KMS-11 (cell line): ENCODE measurements at regions not wholly inside any gene's neighbourhood (a gene's known extent, or its start where the extent isn't known, plus 50 kb on each side); places are given as distances from the start of the nearest gene placed in this dataset.

ENCODE experiments used
- H2AFZ ChIP-seq: fragments of 200-600 bp; sonication (generic); 2 replicates; pipeline ENCODE4 v1.6.1; 2016; ENCODE audit warnings: antibody characterized with exemption, mixed run types, low read depth
- H3K27ac ChIP-seq: fragments of 200-600 bp; sonication (generic); 2 replicates; pipeline ENCODE4 v1.6.1; 2016; ENCODE audit warnings: mild to moderate bottlenecking, mixed run types
- H3K27me3 ChIP-seq: fragments of 200-600 bp; sonication (generic); 2 replicates; pipeline ENCODE4 v1.6.1; 2017; ENCODE audit warnings: mild to moderate bottlenecking, low read depth, mixed run types, moderate library complexity; ENCODE audit not compliant: insufficient read depth
- H3K36me3 ChIP-seq: fragments of 200-600 bp; sonication (generic); 2 replicates; pipeline ENCODE4 v1.6.1; 2017; ENCODE audit warnings: mild to moderate bottlenecking, mixed run types; ENCODE audit not compliant: insufficient read depth
- H3K4me1 ChIP-seq: fragments of 200-600 bp; sonication (generic); 2 replicates; pipeline ENCODE4 v1.6.1; 2016; ENCODE audit warnings: mild to moderate bottlenecking, low read depth, mixed run types; ENCODE audit not compliant: poor library complexity, severe bottlenecking
- H3K4me2 ChIP-seq: fragments of 200-600 bp; sonication (generic); 2 replicates; pipeline ENCODE4 v1.7.0; 2016; ENCODE audit warnings: mild to moderate bottlenecking, mixed run types
- H3K4me3 ChIP-seq: fragments of 200-600 bp; sonication (generic); IDR thresholded peaks from 2 replicates; pipeline ENCODE4 v1.6.1; 2017; ENCODE audit warnings: low read depth, low read length, mixed read lengths; ENCODE audit not compliant: insufficient read depth
- H3K79me2 ChIP-seq: fragments of 200-600 bp; sonication (generic); 2 replicates; pipeline ENCODE4 v1.6.1; 2016; ENCODE audit warnings: low read depth, mixed run types; ENCODE audit not compliant: insufficient read depth
- H3K9ac ChIP-seq: fragments of 200-600 bp; sonication (generic); 2 replicates; pipeline ENCODE4 v1.6.1; 2016; ENCODE audit warnings: mild to moderate bottlenecking, mixed run types
- H4K20me1 ChIP-seq: fragments of 200-600 bp; sonication (generic); 2 replicates; pipeline ENCODE4 v1.6.1; 2016; ENCODE audit warnings: mild to moderate bottlenecking, mixed run types; ENCODE audit not compliant: insufficient read depth
- TF ChIP-seq, protein P1 (sequence below): fragments of 200-600 bp; sonication (generic); conservative IDR thresholded peaks from 2 replicates; pipeline ENCODE4 v1.6.1; 2017; ENCODE audit warnings: low read depth, mild to moderate bottlenecking, antibody characterized with exemption, low read length, moderate library complexity, mixed read lengths

DNA sequence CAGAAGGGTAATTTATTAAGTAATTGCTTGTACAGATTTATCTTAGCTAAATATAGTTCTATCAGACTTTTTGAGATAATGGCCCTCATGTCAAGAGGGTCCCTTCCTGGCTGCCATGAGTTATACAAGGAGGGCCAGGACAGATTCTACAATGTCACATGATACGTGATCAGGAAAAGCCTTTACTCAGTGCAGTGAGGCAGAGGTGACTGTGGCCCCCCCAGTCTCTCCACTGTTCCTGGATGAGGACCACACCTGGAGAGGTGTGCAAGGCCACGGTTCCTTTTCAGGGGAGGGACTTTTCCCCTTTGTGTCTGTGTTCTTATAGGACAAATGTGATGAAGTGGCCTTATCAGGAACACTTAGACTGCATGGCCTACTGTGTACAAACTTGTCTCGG lies 54.3 kb upstream of the LRCH1 start:
- no peaks in the 10 kb centered on the region for H4K20me1 ChIP-seq

GRCh38 chr13:46496086-46496485 lies 56.9 kb upstream of the LRCH1 start:
- Histone ChIP-seq H3K27me3 (no peaks in the 10 kb centered on the region), H3K4me2 (no peak overlapping the region), H2AFZ (no peak overlapping the region), H3K27ac (no peak overlapping the region), H3K79me2 (no peaks in the 10 kb centered on the region), H3K4me3 (no peak overlapping the region), H3K4me1 (no peaks in the 10 kb centered on the region), H4K20me1 (no peaks in the 10 kb centered on the region), H3K9ac (no peak overlapping the region), H3K36me3 (no peaks in the 10 kb centered on the region)
- TF ChIP-seq, protein P1, sequence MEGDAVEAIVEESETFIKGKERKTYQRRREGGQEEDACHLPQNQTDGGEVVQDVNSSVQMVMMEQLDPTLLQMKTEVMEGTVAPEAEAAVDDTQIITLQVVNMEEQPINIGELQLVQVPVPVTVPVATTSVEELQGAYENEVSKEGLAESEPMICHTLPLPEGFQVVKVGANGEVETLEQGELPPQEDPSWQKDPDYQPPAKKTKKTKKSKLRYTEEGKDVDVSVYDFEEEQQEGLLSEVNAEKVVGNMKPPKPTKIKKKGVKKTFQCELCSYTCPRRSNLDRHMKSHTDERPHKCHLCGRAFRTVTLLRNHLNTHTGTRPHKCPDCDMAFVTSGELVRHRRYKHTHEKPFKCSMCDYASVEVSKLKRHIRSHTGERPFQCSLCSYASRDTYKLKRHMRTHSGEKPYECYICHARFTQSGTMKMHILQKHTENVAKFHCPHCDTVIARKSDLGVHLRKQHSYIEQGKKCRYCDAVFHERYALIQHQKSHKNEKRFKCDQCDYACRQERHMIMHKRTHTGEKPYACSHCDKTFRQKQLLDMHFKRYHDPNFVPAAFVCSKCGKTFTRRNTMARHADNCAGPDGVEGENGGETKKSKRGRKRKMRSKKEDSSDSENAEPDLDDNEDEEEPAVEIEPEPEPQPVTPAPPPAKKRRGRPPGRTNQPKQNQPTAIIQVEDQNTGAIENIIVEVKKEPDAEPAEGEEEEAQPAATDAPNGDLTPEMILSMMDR = no peak

More for the DNA sequence above, 54.3 kb upstream of the LRCH1 start:
- Histone ChIP-seq H3K27me3 (no peaks in the 10 kb centered on the region), H3K27ac (no peak overlapping the region), H3K36me3 (no peaks in the 10 kb centered on the region), H2AFZ (no peak overlapping the region), H3K4me1 (no peaks in the 10 kb centered on the region), H3K79me2 (no peaks in the 10 kb centered on the region), H3K4me3 (no peak overlapping the region), H3K9ac (no peak overlapping the region), H3K4me2 (no peak overlapping the region)
- TF ChIP-seq, protein P1 = no peak

DNA sequence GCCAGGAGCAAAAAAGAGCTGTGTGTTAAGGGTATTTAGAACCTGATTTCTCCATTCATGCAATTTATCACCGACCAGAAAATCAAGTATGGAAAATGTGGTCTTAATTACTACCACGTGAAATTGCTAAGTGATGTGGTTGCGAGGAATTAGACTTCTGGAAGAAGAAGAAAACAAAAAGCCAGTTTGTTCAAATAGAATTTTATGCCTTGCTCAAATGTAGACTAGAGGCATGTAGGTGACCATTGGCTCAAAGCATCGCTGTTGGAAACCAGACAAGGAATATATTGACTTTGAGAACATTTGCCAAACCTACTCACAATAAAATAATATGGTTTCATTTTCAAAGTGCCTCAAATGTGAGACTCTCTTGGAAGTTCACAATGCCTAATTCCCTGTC lies 57.3 kb upstream of the LRCH1 start:
- Histone ChIP-seq H3K79me2 (no peaks in the 10 kb centered on the region), H3K9ac (no peak overlapping the region), H3K27ac (no peak overlapping the region), H3K4me3 (no peak overlapping the region), H4K20me1 (no peaks in the 10 kb centered on the region), H2AFZ (no peak overlapping the region), H3K4me2 (no peak overlapping the region), H3K4me1 (no peaks in the 10 kb centered on the region), H3K36me3 (no peaks in the 10 kb centered on the region), H3K27me3 (no peaks in the 10 kb centered on the region)
- TF ChIP-seq, protein P1 = no peak

GRCh38 chr13:46495066-46495465 lies 57.9 kb upstream of the LRCH1 start:
- Histone ChIP-seq H3K36me3 (no peaks in the 10 kb centered on the region), H3K4me1 (no peaks in the 10 kb centered on the region), H3K4me2 (no peak overlapping the region), H4K20me1 (no peaks in the 10 kb centered on the region), H3K27ac (no peak overlapping the region), H3K27me3 (no peaks in the 10 kb centered on the region), H2AFZ (no peak overlapping the region), H3K79me2 (no peaks in the 10 kb centered on the region), H3K9ac (no peak overlapping the region), H3K4me3 (no peak overlapping the region)
- TF ChIP-seq, protein P1 = no peak
